Erythroblast (primary cell): ENCODE measurements at regions not wholly inside any gene's neighbourhood (a gene's known extent, or its start where the extent isn't known, plus 50 kb on each side); places are given as distances from the start of the nearest gene placed in this dataset.
"Not testable (repeated sequence)": the region's sequence is repeated elsewhere in the genome, so short reads cannot be mapped to it uniquely, and the experiment has no call there.

Experiments used
- DNase-seq, 2 experiments: peaks; one replicate each; lab custom pipeline; 2025; lab: John Stamatoyannopoulos, UW
- GATA1 ChIP-seq: IDR thresholded peaks from 2 replicates; pipeline ENCODE4 v1.6.1; 2011; ENCODE audit warnings: low read depth, mild to moderate bottlenecking, control low read depth, low read length, moderate library complexity
- POLR2A ChIP-seq: IDR thresholded peaks from 2 replicates; pipeline ENCODE4 v1.6.1; 2011; ENCODE audit warnings: mild to moderate bottlenecking, low read length

DNA sequence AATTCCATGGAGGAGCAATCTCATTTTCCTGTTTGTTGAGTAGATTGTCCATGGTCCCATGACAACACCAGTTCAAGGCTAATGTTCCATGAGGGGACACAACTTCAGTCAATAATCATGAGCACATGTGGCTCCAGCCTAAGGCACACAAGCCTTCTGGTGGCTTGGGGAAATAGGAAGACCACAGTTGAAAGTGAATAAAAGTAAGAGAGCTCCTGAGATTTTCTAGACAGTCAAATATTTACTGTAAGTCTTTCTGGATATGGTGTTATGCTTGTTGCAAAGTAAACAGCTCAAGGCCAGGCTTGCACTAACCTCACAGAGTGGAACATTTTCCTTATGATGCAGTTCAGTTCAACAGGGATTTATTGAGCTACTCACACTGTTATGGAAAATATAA, 206.9 kb upstream of the SLC38A2 start:
- DNase-seq, result no peak
- no peak for TF ChIP-seq POLR2A

DNA sequence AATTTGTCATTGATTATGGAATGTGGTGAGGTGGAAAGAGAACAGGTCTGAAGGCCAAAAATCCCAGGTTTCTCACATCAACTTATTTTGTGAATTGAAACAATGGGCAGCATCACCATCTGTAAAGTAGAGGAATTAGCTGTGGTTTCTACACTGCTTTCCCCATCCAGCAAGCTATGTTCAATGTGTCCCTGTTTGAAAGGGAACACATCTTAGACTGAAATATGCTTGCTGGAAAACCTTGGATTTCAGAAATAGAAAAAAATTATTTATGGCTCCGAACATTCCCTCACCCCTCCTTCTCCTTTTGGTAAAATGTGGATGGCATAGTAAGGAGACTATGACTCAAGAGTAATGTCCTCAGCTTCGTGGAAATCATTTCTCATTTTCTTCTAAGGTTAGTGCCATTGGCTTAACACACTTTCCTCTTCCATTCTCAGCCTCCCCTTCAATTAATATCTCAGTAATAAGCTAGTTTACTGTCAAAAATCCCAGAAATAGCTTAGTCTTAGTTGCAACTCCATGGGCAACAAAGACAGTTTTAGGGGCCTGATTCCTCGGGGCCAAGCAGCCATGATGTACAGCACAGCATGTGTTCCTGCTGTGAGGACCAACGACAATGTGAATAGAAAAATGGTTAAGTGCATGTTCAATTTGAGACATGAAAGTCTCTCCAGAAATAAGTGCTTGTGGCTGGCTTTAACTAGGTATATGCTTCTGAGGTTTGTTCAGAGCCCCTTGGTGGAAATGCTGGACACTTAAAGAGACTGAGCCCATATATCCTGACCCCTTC, 205.8 kb upstream of the SLC38A2 start:
- DNase-seq, result no peak
- TF ChIP-seq GATA1, result no peak
- TF ChIP-seq POLR2A, result no peak

DNA sequence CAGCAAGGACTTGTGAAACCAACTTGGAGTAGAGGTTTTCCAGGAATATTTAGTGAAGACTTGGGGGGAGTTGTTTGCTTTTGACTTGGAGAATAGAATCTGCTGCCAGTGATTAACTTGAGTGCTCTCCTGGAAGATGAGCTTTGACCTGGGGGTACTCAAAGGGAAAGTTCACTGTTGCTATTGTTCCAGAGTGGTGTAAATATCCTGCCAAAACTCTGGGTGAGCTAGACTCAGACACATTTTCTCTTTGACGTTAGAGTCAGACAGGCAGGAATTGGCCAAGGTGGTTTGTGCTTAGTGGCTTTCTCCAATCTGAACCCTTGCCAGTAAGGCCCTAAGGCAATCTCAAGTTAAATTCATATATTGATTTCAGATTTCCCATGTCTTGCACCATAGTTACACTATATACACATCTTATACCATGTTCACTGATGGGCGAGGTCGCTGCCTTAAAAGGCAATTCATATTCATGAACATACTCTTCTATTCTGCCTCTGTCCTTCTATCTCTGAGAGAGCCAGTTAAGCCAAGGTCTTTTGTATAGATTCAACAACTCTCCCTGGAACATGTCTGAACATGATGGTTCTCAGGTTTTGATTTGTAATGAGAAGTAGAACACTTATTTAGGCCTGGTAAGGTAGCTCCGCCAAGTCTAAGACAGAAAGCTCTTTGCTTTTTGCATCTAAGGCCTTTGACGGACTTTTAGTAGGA, 204.6 kb upstream of the SLC38A2 start:
- no peak for TF ChIP-seq GATA1
- no peak for TF ChIP-seq POLR2A
- no peak for DNase-seq

DNA sequence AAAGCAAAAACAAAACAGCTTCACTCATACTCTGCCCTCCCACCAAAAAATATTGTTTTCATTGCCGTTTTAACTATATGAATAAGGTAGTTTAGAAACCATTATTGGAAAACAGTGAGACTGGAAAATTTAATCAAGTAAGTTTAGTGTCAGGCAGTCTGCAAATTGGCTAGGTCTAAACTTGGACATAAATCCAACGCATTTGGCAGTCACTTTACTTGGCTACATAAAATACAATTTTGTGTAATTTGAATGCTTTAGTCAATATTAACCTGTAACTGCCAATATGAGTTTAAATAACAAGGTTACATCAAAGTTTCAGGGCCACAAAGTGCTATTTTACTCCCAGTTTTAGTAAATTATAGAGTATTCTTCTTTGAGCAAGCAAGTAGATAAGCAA, 202.3 kb upstream of the SLC38A2 start:
- TF ChIP-seq GATA1, result no peak
- no peak for TF ChIP-seq POLR2A
- DNase-seq, result no peak

DNA sequence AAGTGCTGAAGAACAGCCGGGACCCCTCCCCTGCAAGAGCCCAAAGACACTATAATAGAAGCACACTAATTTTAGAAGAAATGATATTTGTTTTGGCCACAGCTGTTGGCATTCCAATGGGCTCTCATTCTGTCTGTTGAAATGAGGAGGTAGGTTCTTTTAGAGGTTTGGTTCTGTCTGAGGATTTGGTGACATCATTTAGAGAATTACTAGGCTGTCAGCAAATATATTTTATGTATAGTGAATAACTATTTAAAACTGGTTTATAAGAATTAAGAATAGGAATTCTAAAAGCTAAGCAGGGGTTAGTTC, 200.7 kb upstream of the SLC38A2 start:
- TF ChIP-seq GATA1, result no peak
- TF ChIP-seq POLR2A, result no peak

DNA sequence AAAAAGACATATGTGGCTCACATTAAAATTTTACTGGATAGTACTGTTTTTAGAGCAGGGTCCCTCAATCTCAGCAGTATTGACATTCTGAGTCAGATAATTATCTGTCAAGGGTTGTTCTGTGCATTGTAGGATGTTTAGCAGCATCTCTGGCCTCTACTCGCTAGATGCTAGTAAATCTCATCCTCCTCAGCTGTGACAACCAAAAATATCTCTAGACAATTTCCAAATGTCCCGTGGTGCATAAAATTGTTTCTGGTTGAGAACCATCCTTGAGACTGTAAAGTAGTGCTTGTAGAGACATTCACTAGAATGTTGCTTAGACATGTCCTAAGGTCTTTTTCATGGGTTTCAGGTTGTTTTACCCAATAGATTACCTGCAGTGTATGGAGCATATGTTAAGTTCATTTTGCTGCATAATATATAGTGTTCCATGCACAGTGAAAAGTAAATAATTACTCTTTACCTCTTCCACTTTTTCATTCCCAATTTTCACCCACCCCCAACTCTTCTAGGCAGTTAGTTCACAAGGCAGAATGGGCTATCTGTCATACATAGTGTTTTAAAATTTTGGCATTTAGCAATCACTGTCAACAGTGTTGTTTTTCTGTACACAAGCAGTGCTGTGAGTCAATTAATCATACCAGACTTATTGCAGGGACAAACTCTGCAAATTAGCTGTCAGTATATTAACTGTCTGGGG, 200.2 kb upstream of the SLC38A2 start:
- no peak for DNase-seq
- no peak for TF ChIP-seq POLR2A
- no peak for TF ChIP-seq GATA1

More for the DNA sequence above, 200.7 kb upstream of the SLC38A2 start:
- no peak for DNase-seq

DNA sequence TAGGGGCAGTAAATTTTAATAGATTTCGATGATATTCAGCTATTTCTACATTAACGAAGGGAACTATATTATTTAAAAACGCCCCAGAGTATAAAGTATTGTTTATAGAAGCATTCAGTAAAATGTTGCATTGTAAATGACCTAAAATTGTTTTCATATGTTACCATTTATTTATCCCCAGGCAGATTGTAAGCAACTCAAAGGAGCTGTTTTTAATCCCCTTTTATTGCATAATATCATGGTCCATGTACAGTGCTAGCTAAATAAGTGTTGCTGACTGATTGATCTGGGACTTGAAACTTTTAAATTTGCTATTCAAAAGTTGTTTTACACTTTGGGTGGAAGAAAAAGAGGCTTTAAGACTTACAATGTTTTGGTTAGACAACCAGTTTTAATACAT, 199.0 kb upstream of the SLC38A2 start:
- TF ChIP-seq GATA1, result no peak
- TF ChIP-seq POLR2A, result no peak
- DNase-seq, result no peak

DNA sequence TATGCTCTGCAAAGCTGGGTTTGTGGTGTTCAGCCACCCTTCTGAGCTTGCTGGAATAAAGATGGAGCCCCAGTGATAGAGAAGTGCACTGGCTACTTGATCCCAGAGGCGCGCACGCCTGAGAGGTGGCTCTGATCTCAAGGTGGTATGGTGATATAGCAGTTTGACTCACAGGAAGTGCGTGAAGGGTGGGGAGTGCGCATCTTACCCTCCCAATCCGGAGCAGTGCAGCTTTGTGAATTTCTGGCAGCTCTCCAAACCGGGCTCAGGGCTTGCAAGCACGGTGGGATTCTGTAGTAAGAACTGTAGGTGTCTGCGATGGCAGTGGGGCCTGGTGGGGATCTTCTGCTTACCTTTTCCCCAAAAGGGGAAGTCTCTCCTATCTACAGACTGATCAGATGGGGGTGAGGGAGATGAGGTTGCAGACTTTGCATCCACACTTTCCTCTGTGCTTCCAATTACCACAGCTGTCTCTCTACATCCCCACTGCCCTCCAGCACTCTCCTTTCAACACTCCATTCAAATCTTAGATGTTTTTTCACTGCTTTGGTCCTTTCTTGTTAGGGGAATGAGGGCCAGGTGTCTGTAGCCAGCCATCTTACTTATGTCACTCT, 197.4 kb upstream of the SLC38A2 start:
- TF ChIP-seq POLR2A, result no peak
- no peak for TF ChIP-seq GATA1
- no peak for DNase-seq

DNA sequence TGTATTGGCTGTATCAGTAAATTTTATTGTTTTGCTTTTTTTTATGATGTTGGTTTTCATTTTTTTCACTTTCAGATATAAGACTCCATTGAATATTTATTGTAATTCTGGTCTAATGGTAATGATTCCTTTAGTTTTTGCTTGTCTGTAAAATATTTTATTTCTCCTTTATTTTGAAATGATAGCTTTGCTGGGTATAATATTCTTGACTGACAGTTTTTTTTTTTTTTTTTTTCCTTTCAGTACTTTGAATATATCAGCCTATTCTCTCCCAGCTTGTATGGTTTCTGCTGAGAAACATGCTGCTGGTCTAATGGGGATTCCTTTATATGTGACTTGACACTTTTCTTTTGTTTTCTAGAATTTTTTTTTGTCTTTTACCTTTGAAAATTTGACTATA, 195.1 kb upstream of the SLC38A2 start:
- DNase-seq, result no peak
- TF ChIP-seq POLR2A (no peak), GATA1 (no peak)

DNA sequence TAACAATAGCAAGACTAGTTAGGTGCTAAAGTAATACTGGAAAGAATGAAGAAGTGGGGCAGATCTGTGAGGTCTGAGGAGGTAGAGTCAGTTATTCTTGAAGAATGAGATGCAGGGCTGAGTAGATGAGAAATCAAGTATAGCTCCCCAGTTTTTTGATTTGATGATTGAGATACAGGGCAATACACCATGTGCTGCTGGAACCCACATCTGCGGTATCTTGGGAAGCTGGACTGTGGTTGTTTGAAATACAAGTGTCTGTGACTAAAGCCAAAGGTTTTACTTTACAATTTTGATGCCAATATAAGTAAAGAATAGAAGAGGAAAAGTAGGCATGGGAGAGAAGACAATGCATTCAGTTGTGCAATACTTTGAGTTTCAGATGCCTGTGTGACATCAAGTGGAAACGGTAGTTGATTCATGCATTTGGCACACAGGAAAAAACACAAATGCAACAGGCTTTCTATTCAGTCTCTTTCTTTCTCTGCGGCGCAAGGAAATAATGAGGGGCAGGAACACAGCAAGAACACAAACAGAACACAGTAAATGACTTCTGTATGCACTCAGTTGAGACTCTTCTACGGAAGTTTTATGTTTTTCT, 190.2 kb upstream of the SLC38A2 start:
- no peak for DNase-seq
- no peak for TF ChIP-seq POLR2A
- no peak for TF ChIP-seq GATA1

DNA sequence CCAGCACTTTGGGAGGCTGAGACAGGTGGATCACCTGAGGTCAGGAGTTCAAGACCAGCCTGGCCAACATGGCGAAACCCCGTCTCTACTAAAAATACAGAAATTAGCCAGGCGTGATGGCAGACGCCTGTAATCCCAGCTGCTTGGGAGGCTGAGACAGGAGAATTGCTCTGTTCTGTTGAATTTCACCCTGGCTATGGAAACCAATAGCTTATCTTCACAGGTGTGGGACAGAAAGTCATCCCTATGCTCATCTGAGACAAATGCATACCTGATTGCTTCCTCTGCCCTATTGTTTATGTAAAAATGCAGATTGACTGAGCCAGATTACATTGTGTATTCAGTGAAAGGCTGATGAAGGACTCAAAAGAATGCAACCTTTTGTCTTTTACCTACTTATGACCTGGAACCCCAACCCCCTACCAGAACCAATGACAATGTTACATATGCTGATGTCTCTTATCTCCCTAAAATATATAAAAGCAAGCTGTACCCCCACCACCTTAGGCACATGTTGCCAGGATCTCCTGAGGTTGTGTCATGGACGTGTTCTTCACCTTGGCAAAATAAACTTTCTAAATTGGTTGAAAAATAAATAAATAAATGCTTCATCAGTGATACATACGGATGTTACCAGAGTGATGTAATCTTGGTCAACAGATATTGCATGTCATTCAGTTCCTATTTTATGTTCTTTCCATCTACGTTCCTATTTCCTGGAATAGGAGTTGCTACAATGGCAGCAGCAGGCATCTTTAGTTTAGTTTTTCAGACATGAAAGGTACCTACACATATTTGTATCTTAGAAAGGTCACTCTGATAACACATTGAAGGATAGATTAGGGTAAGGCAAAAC, 189.4 kb upstream of the SLC38A2 start:
- not testable (repeated sequence) for DNase-seq

DNA sequence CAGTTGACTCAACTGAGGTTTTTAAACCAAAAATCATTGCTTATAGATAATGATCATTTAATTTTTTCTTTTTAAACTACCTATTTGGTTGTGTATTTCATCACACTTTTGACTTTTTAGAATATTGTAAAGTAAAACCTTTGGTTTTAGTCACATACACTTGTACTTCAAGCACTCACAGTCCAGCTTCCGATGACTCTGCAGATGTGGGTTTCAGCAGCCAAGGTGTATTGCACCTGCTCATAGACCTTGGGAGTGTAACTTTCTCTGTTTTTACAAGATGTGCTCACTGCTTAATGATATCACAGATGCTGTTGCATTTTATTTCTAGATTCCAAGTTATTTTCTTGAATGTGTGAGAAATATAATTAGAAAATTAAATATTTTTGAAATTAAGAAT, 188.3 kb upstream of the SLC38A2 start:
- DNase-seq, result no peak
- TF ChIP-seq POLR2A, result no peak

DNA sequence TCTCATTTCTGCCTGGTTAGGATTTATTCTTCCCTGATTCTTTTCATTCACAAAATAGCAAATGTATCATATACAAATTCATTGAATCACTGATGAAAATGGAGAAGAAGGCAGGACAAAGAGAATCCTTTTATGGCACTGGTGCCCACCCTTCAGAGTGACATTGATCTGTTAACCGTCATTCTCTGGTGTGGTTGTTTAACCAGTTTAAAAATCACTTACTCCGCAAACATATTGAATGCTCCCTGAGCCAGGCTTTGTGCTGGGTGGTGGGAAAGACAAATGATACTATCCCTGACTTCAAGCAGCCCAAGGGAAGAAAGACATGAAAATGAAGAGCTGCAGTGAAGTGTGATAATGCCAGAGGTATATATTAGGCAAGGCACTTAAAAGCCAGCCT, 187.5 kb upstream of the SLC38A2 start:
- TF ChIP-seq POLR2A (no peak), GATA1 (no peak)
- DNase-seq, result no peak

DNA sequence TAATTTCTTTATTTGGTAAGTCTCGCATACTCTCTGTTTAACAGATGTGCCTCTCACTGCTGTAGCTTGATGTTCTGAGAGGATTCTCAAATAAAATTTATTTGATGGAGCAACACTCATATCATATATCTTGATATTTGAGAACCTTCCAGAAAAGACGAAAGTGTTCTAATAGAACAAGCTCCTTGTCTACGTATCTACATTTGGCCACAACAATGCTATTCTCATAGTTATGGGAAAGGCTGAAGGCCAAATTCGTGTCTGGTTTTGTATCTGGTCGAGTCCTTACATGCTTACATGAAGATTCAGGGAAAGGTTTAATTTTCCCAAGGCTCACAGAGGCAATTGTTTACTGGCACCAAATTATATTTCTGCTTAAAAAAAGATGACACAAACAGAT, 186.7 kb upstream of the SLC38A2 start:
- no peak for TF ChIP-seq POLR2A
- no peak for DNase-seq
